ENCODE measurements at regions not wholly inside any gene's neighbourhood (a gene's known extent, or its start where the extent isn't known, plus 50 kb on each side); places are given as distances from the start of the nearest gene placed in this dataset.
A peak's percentile ranks its signal among the peaks of the same experiment; 100 is the strongest.
"Not testable (repeated sequence)": the region's sequence is repeated elsewhere in the genome, so short reads cannot be mapped to it uniquely, and the experiment has no call there.

DNA sequence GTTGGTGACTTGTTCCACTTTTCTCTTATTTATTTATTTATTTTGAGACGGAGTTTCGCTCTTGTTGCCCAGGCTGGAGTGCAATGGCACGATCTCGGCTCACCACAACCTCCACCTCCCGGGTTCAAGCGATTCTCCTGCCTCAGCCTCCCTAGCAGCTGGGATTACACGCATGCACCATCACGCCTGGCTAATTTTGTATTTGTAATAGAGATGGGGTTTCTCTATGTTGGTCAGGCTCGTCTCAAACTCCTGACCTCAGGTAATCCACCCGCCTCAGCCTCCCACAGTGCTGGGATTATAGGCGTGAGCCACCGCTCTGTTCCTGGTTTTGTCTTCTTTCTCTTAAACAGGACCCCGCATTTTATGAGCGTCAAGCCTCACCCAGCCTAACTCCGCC lies 57.3 kb upstream of the METTL9 start:
- DNase-seq; intact Hi-C loops (cut with DNase I; ENCODE audit: low total_unique reads); H3K27me3 ChIP-seq; H3K9me3 ChIP-seq; H3K4me3 ChIP-seq; H3K36me3 ChIP-seq: not testable (repeated sequence)
- H3K4me1 ChIP-seq, result peaks cover 0 to 44% (median 7%) of the 10 kb centered on the region in 4 donors
- H3K27ac ChIP-seq, result peak overlapping the region; percentile 47 to 79

DNA sequence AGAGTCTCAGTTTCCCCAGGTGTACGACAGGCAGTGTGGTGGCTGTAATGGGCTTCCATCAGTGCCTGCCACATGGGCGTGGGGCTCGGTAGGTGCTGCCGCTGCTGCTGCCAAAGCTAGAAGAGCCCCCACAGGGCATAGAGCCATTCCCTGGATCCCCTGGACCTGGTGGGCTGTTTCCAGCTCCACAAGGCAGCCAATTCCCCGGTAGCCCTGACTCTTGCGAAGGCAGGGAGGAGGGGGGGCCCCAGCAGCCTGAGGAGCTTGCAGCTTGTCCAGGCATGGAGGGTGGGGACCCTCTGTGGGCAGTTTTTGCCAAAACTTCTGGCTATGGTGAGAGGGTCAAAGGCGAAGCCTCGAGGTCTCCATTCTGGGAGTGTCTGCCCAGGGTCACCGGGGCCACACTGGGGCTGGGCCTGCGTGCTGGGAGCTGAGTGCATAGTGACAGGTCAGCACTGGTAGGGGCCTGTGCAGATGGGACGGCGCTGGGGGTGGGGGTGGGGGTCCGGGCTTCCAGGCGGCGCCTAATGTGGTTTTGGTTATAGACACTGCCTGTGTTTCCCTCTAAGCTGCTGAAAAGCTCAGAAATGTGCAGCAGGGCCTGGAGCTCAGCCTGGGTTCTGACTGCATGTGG lies 56.8 kb upstream of the METTL9 start:
- H3K36me3 ChIP-seq; intact Hi-C loops (cut with DNase I; ENCODE audit: low total_unique reads); DNase-seq; H3K9me3 ChIP-seq; H3K4me3 ChIP-seq; H3K27me3 ChIP-seq: not testable (repeated sequence)
- Histone ChIP-seq H3K4me1 (peaks cover 0 to 44% (median 7%) of the 10 kb centered on the region in 4 donors), H3K27ac (peak overlapping the region; percentile 47 to 79)

DNA sequence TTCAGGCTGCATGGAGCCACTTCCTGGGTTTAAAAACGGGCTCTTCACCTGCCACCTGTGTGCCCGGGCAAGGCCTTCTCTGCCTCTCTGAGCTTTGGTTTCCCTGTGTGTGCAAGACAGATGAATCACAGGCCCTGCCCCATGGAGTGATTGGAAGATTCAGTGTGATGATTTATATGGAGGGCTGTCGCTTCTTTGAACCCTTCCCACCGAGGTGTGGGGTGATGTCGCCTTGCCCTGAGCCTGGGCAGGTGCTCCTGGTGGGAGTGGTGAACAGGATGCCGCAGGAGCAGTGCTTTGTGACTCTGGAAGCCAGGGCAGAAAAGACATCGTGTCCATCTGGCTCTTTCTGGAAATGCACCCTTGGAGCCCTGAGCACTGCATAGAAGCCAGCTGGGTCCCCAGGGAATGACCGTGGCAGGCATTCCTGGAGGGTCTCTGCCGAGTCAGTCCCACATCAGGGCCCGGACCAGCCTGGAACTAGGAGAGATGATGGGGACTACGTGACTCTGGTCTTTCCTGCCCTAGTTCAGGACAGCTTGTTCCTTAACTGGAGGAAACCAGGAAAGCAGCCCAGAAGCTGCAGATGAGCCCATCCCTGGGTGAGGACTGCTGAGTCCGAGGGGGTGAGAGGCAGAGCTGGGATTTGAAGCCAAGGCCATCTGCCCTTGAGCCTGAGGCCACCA lies 56.1 kb upstream of the METTL9 start:
- intact Hi-C loops (cut with DNase I; ENCODE audit: low total_unique reads); H3K9me3 ChIP-seq; H3K27me3 ChIP-seq; H3K4me3 ChIP-seq; H3K36me3 ChIP-seq: not testable (repeated sequence)
- peak in 1 of 2 donors; percentile 90 for DNase-seq
- peaks cover 0 to 40% (median 7%) of the 10 kb centered on the region in 4 donors for H3K4me1 ChIP-seq
- peak overlapping the region; percentile 47 to 79 for H3K27ac ChIP-seq

DNA sequence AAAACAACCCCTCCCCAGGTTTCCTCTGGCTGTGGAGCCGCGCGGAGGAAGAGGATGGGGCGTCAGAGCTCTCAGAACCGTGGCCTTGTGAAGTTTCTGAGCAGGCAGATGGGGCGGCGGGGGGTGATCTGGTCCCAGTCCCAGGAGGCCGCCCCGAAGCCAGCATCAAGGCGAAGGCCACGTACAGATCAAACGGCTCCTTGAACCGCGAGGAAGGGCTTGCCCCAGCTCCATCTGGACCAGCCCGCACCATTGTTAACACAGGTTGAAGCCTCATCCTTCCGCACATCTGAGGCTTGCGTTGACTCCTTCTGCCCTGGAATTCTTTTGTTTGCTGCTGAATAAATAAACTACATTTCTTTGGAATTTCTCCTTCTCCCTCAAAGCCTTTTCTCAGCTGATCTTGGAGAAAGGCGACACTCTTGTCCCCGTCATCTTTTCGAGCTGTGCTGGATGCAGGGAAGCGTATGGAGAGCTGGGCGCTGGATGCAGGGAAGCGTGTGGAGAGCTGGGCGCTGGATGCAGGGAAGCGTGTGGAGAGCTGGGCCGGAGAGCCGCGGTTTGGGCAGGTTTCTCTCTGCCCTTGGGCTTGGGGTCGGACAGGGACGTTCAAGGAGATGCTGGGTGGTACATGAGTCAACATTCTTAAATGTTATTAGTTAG lies 53.6 kb upstream of the METTL9 start:
- H3K9me3 ChIP-seq; H3K36me3 ChIP-seq; H3K4me3 ChIP-seq; intact Hi-C loops (cut with DNase I; ENCODE audit: low total_unique reads); H3K27ac ChIP-seq; DNase-seq; H3K27me3 ChIP-seq: not testable (repeated sequence)
- peaks cover 0 to 26% (median 2%) of the 10 kb centered on the region in 4 donors for H3K4me1 ChIP-seq

DNA sequence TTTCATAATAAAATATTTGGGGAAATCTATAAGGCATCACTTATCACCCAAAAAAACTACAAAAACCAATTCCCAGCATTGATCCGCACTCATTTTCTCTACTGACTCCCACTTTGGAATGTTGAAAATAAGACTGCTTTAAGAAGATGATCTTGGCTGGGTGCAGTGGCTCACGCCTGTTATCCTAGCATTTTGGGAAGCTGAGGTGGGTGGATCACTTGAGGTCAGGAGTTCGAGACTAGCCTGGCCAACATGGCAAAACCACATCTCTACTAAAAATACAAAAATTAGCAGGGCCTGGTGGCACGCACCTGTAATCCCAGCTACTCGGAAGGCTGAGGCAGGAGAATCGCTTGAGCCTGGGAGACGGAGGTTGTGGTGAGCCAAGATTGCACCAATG lies 50.0 kb upstream of the METTL9 start:
- H3K9me3 ChIP-seq; H3K27me3 ChIP-seq; H3K4me1 ChIP-seq; intact Hi-C loops (cut with DNase I; ENCODE audit: low total_unique reads); H3K36me3 ChIP-seq; H3K4me3 ChIP-seq; DNase-seq; H3K27ac ChIP-seq: not testable (repeated sequence)

Data from tibial artery (tissue), 4 donors.